Spinal cord (tissue), 9 donors: ENCODE measurements at regions not wholly inside any gene's neighbourhood (a gene's known extent, or its start where the extent isn't known, plus 50 kb on each side); places are given as distances from the start of the nearest gene placed in this dataset.

Experiments
- DNase-seq, 6 donors: peaks; one replicate each; pipeline versions ENCODE4 v3.0.0 to v3.0.0-alpha.2; 2013 to 2015; ENCODE audit warnings: low spot score in 6 of 6, low read depth in 4 of 6
- H3K27ac ChIP-seq: one replicate; pipeline ENCODE4 v1.5.1; 2013; ENCODE audit warnings: low read depth, low read length, control low read depth
- H3K27me3 ChIP-seq: one replicate; pipeline ENCODE4 v1.6.1; 2013; ENCODE audit warnings: low read length; ENCODE audit not compliant: control insufficient read depth, insufficient read depth
- H3K36me3 ChIP-seq: one replicate; pipeline ENCODE4 v1.6.1; 2013; ENCODE audit warnings: low read length; ENCODE audit not compliant: control insufficient read depth, insufficient read depth
- H3K4me1 ChIP-seq: one replicate; pipeline ENCODE4 v1.6.1; 2013; ENCODE audit warnings: low read length; ENCODE audit not compliant: control insufficient read depth, insufficient read depth
- H3K4me3 ChIP-seq: one replicate; pipeline ENCODE4 v1.5.1; 2013; ENCODE audit warnings: low read depth, low read length, control low read depth
- H3K9me3 ChIP-seq: one replicate; pipeline ENCODE4 v1.6.1; 2013; ENCODE audit warnings: low read length; ENCODE audit not compliant: control insufficient read depth, insufficient read depth
- WGBS: methylation state at CpG from one replicate; pipeline ENCODE4 v1.1.5; 2013; ENCODE audit warnings: missing lambda C conversion rate; ENCODE audit not compliant: insufficient coverage; 5-methylcytosine and 5-hydroxymethylcytosine counted together
- donor health status: healthy.

DNA sequence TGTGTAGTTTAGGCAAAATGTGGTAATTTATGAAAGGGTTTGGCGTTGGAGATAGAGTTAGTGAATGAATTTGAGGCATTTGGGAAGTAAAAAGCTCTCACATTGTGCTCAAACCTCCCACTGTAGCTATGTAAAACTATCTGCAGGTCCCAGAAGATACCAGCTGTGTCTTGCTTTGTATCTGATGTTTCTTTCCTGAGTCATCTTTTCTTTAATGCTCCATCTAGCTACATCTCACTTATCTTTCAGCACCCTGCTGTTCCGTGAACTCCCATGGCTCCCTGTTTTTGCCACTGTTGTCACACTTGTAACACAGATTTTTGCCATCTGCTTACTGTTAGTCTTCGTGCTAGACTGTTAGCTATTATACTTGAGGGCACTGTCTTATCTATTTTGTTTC lies 253.1 kb downstream of the NPR3 start:
- WGBS: 60% methylated on average over 1 of the region's 3 CpGs
- DNase-seq: peak in 2 of 6 donors; percentile 59 to 75
- no peaks in the 10 kb centered on the region for H3K27me3 ChIP-seq

DNA sequence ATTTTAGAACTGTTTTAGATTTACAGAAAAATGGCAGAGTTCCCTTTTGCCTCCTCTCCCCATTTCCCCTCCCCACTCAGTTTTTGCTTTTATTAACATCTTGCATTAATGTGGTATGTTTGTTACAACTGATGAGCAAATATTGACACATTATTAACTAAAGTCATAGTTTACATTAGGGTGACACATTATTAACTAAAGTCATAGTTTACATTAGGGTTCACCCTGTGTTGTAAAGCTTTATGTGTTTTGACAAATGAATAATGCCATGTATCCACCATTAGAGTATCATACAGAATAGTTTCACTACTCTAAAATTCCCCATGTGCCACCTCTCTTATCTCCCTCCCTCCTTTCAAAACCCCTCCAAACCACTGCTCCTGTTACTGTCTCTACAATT lies 262.5 kb downstream of the NPR3 start:
- Histone ChIP-seq H3K9me3 (no peaks in the 10 kb centered on the region), H3K4me1 (no peaks in the 10 kb centered on the region), H3K27me3 (no peaks in the 10 kb centered on the region), H3K27ac (no peak overlapping the region), H3K36me3 (no peaks in the 10 kb centered on the region), H3K4me3 (no peak overlapping the region)
- no peak for DNase-seq

More for the DNA sequence above, 253.1 kb downstream of the NPR3 start:
- Histone ChIP-seq H3K4me1 (no peaks in the 10 kb centered on the region), H3K4me3 (no peak overlapping the region), H3K27ac (no peak overlapping the region), H3K9me3 (no peaks in the 10 kb centered on the region), H3K36me3 (no peaks in the 10 kb centered on the region)

DNA sequence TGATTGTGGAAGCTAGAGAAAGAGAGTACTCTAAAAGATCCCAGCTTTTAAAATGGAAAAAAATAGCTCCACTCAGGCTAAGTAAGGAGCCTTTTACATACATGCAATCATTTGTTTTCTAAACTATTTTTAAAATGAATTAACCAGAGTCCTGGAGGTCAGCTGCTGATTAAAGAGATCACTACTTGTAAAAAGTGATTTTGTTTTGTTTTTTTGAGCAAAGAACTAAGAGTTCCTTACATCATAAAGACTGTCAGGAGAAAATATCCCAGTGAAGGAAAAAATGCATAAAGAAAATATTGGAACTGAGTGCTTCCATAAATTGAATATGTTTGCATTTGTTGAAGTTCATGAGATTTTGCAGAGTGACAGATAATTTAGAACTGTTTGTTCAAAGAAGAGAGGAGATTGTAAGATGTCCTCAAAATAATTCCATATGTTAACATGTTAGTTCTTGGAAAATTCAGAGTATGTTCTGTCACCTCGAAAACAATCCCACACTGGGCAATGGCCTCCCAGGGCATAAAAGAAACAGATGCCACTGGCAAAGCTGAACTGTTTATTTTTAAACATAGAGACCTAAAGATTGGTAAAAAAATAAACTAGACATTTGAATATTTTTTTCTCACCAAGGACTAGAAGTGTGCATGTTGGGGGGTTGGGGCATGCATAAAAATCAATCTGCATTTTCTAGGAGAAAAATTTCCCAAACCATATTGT lies 264.7 kb downstream of the NPR3 start:
- H3K27ac ChIP-seq: no peak overlapping the region
- no peaks in the 10 kb centered on the region for H3K36me3 ChIP-seq
- no peaks in the 10 kb centered on the region for H3K4me1 ChIP-seq
- H3K9me3 ChIP-seq: no peaks in the 10 kb centered on the region
- WGBS: no CpG with 5 or more reads among the region's 1 CpG
- H3K27me3 ChIP-seq: no peaks in the 10 kb centered on the region
- peak in 1 of 6 donors; percentile 74 for DNase-seq
- no peak overlapping the region for H3K4me3 ChIP-seq

DNA sequence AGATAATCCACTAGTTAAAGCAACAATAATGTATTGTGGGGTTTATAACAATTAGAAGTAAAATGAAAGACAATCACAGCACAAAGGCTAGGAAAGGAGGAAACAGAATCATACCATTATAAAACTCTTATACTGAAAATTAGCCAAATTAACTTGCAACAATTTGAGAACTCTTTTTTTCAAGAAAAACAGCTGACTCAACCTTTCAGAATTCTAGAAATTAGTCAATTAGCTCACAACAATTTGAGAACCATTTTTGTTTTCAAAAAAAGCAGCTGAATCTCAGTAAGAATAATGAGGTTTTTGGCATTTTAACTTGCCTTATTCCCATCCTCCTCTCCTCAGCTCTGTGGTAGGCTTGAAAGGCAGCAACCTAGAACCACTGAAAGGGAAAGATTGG lies 269.9 kb downstream of the NPR3 start:
- Histone ChIP-seq H3K27me3 (no peaks in the 10 kb centered on the region), H3K27ac (no peak overlapping the region), H3K36me3 (no peaks in the 10 kb centered on the region), H3K4me3 (no peak overlapping the region), H3K9me3 (no peaks in the 10 kb centered on the region), H3K4me1 (no peaks in the 10 kb centered on the region)
- DNase-seq: no peak

DNA sequence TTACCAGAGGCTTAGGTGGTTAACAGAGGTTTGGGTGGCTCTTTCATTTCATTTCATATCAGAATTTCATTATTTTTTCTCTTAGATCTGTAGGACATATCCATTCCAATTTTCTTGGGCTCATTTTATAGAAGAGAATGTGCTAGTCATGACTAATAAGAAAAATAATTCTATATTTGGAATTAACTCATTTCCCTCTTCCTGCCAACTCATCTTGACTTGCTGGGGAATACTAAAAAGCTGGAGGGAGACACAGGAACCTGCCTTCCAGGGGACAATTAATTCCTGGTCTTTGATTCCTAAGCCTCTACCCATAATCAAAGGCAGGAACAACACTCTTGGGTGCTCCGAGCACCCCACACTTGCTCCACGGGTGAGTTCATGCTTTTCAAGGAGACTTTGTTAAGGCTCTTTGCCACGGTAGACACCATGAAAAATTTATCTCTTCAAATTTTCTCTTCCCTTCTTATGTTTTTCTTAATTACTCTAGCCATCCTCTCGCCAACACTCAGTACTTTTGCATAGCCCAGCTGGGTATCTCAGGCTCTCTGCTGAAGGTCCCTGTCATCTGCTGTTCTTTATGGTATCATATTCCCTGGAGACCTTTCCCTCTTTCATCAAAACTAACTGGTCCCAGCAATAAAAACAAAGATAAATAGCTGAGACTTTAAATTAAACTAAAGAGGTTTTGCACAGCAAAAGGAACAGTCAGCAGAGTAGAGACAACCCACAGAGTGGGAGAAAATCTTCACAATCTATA lies 273.9 kb downstream of the NPR3 start:
- H3K9me3 ChIP-seq: no peaks in the 10 kb centered on the region
- H3K4me1 ChIP-seq: no peaks in the 10 kb centered on the region
- no peaks in the 10 kb centered on the region for H3K27me3 ChIP-seq
- H3K36me3 ChIP-seq: no peaks in the 10 kb centered on the region
- no peak overlapping the region for H3K27ac ChIP-seq
- no peak for DNase-seq
- no peak overlapping the region for H3K4me3 ChIP-seq
- 87% methylated on average over 4 of the region's 4 CpGs for WGBS

DNA sequence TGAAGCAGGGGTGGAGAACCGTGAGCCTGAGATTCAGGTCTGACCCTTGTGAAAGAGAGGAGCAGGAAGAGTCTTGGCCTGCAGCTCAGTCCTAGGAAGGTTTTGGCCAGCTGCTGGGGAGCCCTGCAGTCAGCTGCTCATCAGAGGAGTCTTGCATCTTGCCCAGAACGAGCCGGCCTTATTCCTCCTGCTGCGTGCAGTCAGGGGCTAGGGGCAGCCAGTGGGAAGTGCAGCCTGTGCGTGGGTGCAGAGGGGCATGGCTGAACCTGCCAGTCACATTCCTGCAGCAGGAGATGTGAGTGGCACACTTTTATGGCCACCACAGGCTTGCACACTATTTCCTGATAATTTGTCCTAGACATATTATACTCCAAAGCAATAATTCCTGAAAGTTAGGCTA lies 278.7 kb downstream of the NPR3 start:
- WGBS: 76% methylated on average over 5 of the region's 5 CpGs
- Histone ChIP-seq H3K4me3 (no peak overlapping the region), H3K27me3 (no peaks in the 10 kb centered on the region)

DNA sequence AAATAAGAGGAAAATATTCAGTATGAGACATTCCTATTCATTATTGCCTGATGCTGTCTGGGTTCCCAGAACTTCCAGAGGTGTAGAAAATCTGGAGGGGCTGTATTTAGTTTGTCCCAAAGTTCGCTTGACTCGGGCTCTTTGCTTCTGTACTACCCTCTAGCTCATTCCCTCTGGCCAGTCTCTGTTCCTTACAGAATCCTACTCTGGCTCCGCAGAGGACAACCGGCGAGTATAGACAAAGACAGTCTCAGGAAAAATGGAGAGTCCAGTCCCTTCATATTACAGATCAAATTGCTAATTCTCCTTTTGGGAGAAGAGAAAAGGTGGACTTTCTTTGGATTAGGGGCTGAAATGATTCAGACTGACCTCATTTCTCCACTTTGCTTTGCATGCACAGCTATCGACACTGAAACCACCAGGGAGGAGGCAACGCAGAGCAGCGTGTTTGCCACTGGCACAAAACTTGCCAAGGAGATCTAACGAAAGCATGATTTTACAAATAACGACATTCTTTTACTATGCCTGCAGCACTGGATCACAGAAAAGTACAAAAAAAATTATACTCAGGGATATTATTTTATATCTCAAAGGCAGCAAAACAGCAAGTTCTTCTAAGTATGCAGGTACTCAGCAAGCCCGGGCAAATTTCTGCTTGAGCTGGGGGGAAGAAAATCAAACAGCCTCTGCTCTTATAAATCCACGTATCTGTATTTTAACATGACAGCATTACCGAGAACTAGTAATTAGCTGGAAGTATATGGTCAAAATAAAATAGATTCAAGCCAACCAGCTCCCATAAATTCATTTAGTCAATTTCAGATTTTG lies 279.7 kb downstream of the NPR3 start:
- Histone ChIP-seq H3K27me3 (no peaks in the 10 kb centered on the region), H3K9me3 (no peaks in the 10 kb centered on the region), H3K36me3 (no peaks in the 10 kb centered on the region), H3K4me3 (no peak overlapping the region), H3K27ac (no peak overlapping the region), H3K4me1 (no peaks in the 10 kb centered on the region)
- 80% methylated on average over 5 of the region's 13 CpGs for WGBS
- DNase-seq: no peak

More for the DNA sequence above, 278.7 kb downstream of the NPR3 start:
- Histone ChIP-seq H3K9me3 (no peaks in the 10 kb centered on the region), H3K36me3 (no peaks in the 10 kb centered on the region), H3K4me1 (no peaks in the 10 kb centered on the region), H3K27ac (no peak overlapping the region)
- DNase-seq: no peak

DNA sequence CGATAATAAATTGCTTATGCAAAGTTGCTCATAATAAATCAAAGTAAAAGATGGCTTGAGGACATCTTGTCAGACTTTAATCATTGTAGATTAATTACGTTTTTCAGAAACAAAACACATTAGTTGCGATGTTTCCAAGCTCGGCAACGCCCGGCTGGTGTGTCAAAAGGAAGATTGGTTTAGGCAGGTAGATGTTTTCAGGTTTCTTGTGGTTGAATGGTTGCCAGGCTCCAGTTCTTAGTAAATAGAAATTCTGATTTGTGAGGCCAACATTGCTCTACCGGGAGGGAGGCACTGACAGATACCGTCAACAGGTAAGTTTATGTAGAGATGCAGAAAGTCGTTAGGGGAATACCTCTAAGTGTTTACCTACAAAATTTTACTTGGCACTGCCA lies 280.3 kb downstream of the NPR3 start:
- WGBS: 90% methylated on average over 5 of the region's 9 CpGs
- Histone ChIP-seq H3K9me3 (no peaks in the 10 kb centered on the region), H3K27ac (no peak overlapping the region), H3K27me3 (no peaks in the 10 kb centered on the region), H3K4me1 (no peaks in the 10 kb centered on the region), H3K4me3 (no peak overlapping the region), H3K36me3 (no peaks in the 10 kb centered on the region)
- no peak for DNase-seq

DNA sequence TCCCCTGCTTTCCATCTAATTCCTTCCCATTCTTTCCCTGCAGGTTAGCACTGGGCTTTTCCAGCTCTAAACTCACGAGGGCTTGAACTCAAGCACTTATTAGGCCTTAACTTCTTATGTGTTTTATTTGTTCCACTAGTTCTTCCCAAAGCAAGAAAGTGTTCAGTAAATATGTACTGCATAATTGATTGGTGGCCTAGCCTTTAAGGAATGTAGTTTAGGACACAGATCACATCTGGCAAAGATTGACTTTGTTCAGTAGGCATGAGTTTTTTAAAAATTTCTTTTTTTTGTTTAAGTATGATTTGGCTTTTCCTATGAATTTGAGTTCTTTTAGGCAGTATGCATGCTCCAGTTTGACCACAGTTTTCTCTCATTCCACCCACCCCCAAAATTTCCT lies 285.2 kb downstream of the NPR3 start:
- no peak overlapping the region for H3K27ac ChIP-seq
- no peaks in the 10 kb centered on the region for H3K36me3 ChIP-seq
- no peak for DNase-seq
- no peaks in the 10 kb centered on the region for H3K4me1 ChIP-seq
- peaks cover 3% of the 10 kb centered on the region for H3K9me3 ChIP-seq
- WGBS: no CpG with 5 or more reads among the region's 1 CpG
- no peak overlapping the region for H3K4me3 ChIP-seq
- no peaks in the 10 kb centered on the region for H3K27me3 ChIP-seq
